HG03135 (cell line): ENCODE measurements at regions not wholly inside any gene's neighbourhood (a gene's known extent, or its start where the extent isn't known, plus 50 kb on each side); places are given as distances from the start of the nearest gene placed in this dataset.
"Not testable (repeated sequence)": the region's sequence is repeated elsewhere in the genome, so short reads cannot be mapped to it uniquely, and the experiment has no call there.

Experiments
- ATAC-seq: cut with Tn5 transposase; IDR thresholded peaks from one replicate; pipeline ENCODE4 v1.9.1; 2021; ENCODE audit warnings: mild to moderate bottlenecking, moderate library complexity; ENCODE audit not compliant: unreplicated experiment

GRCh38 chr9:64370344-64370743, 914.7 kb downstream of the FOXD4L5 start:
- not testable (repeated sequence) for ATAC-seq

GRCh38 chr9:64369644-64370043, 915.4 kb downstream of the FOXD4L5 start:
- ATAC-seq = not testable (repeated sequence)

- peak; percentile 97 for ATAC-seq
Measured at GRCh38 chr9:64369114-64369513, 915.9 kb downstream of the FOXD4L5 start.

GRCh38 chr9:64368644-64368942, 916.4 kb downstream of the FOXD4L5 start:
- not testable (repeated sequence) for ATAC-seq

- not testable (repeated sequence) for ATAC-seq
Measured at GRCh38 chr9:64367826-64368643, 917.0 kb downstream of the FOXD4L5 start.
